OCI-LY7 (cell line): ENCODE measurements at regions not wholly inside any gene's neighbourhood (a gene's known extent, or its start where the extent isn't known, plus 50 kb on each side); places are given as distances from the start of the nearest gene placed in this dataset.

ENCODE experiments used
- CTCF ChIP-seq: fragments of 200-600 bp; sonication (generic); conservative IDR thresholded peaks from 2 replicates; pipeline ENCODE4 v1.5.1; 2014; ENCODE audit warnings: mild to moderate bottlenecking, antibody characterized with exemption, low read length, moderate library complexity, mixed read lengths
- EZH2phosphoT487 ChIP-seq: fragments of 200-600 bp; sonication (generic); IDR thresholded peaks from 2 replicates; pipeline ENCODE4 v1.6.1; 2018; ENCODE audit warnings: low read depth, borderline replicate concordance, mild to moderate bottlenecking, mixed run types, antibody characterized with exemption, low read length, moderate library complexity, mixed read lengths

GRCh38 chr3:20240154-20240883 is 54.3 kb upstream of the SGO1 start:
- TF ChIP-seq CTCF: no peak
- TF ChIP-seq EZH2phosphoT487: no peak
